CD14-positive monocyte (primary cell): ENCODE measurements at regions not wholly inside any gene's neighbourhood (a gene's known extent, or its start where the extent isn't known, plus 50 kb on each side); places are given as distances from the start of the nearest gene placed in this dataset.

Source experiments
- DNase-seq, 3 donors: peaks; one replicate each; pipeline ENCODE4 v3.0.0-alpha.2; 2011 to 2022
- H2AFZ ChIP-seq: 2 replicates; pipeline ENCODE4 v1.6.0; 2012; ENCODE audit warnings: mild to moderate bottlenecking, low read depth, low read length, inconsistent platforms; ENCODE audit not compliant: insufficient read depth, poor library complexity, severe bottlenecking
- H3K27ac ChIP-seq, 2 donors: 1 replicate in 1 of 2; 2 replicates in 1 of 2; pipeline ENCODE4 v1.5.1; 2012 to 2013; ENCODE audit warnings: low read length in 2 of 2, control low read depth in 1 of 2, inconsistent platforms in 1 of 2, low read depth in 1 of 2, mild to moderate bottlenecking in 1 of 2
- H3K27me3 ChIP-seq, 2 donors: one replicate each; pipeline versions ENCODE4 v1.6.0 to v1.6.1; 2011 to 2013; ENCODE audit warnings: low read length in 2 of 2; ENCODE audit not compliant: control insufficient read depth in 2 of 2, insufficient read depth in 2 of 2
- H3K36me3 ChIP-seq, 2 donors: replicated peaks in 1 of 2; 1 replicate in 1 of 2; 2 replicates in 1 of 2; pipeline versions ENCODE4 v1.5.1 to v1.6.1; 2012 to 2013; ENCODE audit warnings: low read length in 2 of 2, control low read depth in 1 of 2, inconsistent platforms in 1 of 2, mild to moderate bottlenecking in 1 of 2; ENCODE audit not compliant: insufficient read depth in 2 of 2, control insufficient read depth in 1 of 2
- H3K4me1 ChIP-seq, 2 donors: 1 replicate in 1 of 2; 2 replicates in 1 of 2; pipeline versions ENCODE4 v1.5.1 to v1.6.1; 2012 to 2013; ENCODE audit warnings: low read length in 2 of 2, control low read depth in 1 of 2, inconsistent platforms in 1 of 2, mild to moderate bottlenecking in 1 of 2, moderate library complexity in 1 of 2; ENCODE audit not compliant: insufficient read depth in 2 of 2, control insufficient read depth in 1 of 2
- H3K4me2 ChIP-seq: replicated peaks from 2 replicates; pipeline ENCODE3; 2012; ENCODE audit warnings: low read length, moderate library complexity, mild to moderate bottlenecking; ENCODE audit not compliant: poor library complexity, severe bottlenecking; ENCODE audit errors: extremely low read depth
- H3K4me3 ChIP-seq, 3 experiments: fragments of 200-600 bp in 1 of 3; sonication (generic) in 1 of 3; replicated peaks in 1 of 3; 1 replicate in 2 of 3; 2 replicates in 1 of 3; pipeline ENCODE4 v1.5.1; 2011 to 2013; ENCODE audit warnings: low read length in 3 of 3, mild to moderate bottlenecking in 3 of 3, control low read depth in 2 of 3, low read depth in 2 of 3, inconsistent platforms in 1 of 3, moderate library complexity in 1 of 3
- H3K79me2 ChIP-seq: 2 replicates; pipeline ENCODE4 v1.6.0; 2012; ENCODE audit warnings: mild to moderate bottlenecking, control low read depth, inconsistent platforms, low read length, moderate library complexity; ENCODE audit not compliant: insufficient read depth
- H3K9ac ChIP-seq: 2 replicates; pipeline ENCODE4 v1.6.0; 2017; ENCODE audit warnings: low read length, mild to moderate bottlenecking; ENCODE audit not compliant: insufficient read depth, poor library complexity, severe bottlenecking
- H3K9me3 ChIP-seq, 2 donors: replicated peaks in 1 of 2; 1 replicate in 1 of 2; 2 replicates in 1 of 2; pipeline versions ENCODE4 v1.5.1 to v1.6.1; 2012 to 2013; ENCODE audit warnings: low read length in 2 of 2, control low read depth in 1 of 2; ENCODE audit not compliant: control insufficient read depth in 1 of 2, insufficient read depth in 1 of 2
- H4K20me1 ChIP-seq: 2 replicates; pipeline ENCODE4 v1.6.0; 2012; ENCODE audit warnings: mild to moderate bottlenecking, low read length, control low read depth, moderate library complexity; ENCODE audit not compliant: insufficient read depth
- H3K27ac Mint-ChIP-seq, 7 donors: one replicate each; pipeline ENCODE4 v1.8.0; 2020; ENCODE audit warnings: mild to moderate bottlenecking in 7 of 7, mixed read lengths in 7 of 7, moderate library complexity in 6 of 7, inconsistent platforms in 2 of 7
- H3K27me3 Mint-ChIP-seq, 3 donors: one replicate each; pipeline ENCODE4 v1.8.0; 2021 to 2022; ENCODE audit warnings: low read depth in 3 of 3, mild to moderate bottlenecking in 3 of 3, mixed read lengths in 3 of 3, moderate library complexity in 3 of 3, inconsistent platforms in 1 of 3
- H3K36me3 Mint-ChIP-seq, 2 donors: one replicate each; pipeline ENCODE4 v1.8.0; 2020; ENCODE audit warnings: mixed read lengths in 2 of 2, inconsistent platforms in 1 of 2, mild to moderate bottlenecking in 1 of 2
- H3K4me1 Mint-ChIP-seq: one replicate; pipeline ENCODE4 v1.8.0; 2020; ENCODE audit warnings: mild to moderate bottlenecking, mixed read lengths
- H3K4me3 Mint-ChIP-seq, 2 donors: one replicate each; pipeline ENCODE4 v1.8.0; 2020; ENCODE audit warnings: mild to moderate bottlenecking in 2 of 2, mixed read lengths in 2 of 2, moderate library complexity in 1 of 2
- H3K9me3 Mint-ChIP-seq, 7 donors: one replicate each; pipeline ENCODE4 v1.8.0; 2020 to 2022; ENCODE audit warnings: mixed read lengths in 7 of 7, mild to moderate bottlenecking in 6 of 7, moderate library complexity in 6 of 7, inconsistent platforms in 2 of 7
- WGBS: methylation state at CpG from one replicate; pipeline ENCODE4 v1.1.5; 2013; ENCODE audit warnings: missing lambda C conversion rate; ENCODE audit not compliant: insufficient coverage; 5-methylcytosine and 5-hydroxymethylcytosine counted together
- intact Hi-C, 2 donors: fragments of 100-400 bp; cut with micrococcal nuclease; formaldehyde crosslinking; loops; one replicate each; pipeline versions ENCODE4 v1.15.0 to v1.15.1; 2023
- TF ChIP-seq, protein P1 (sequence below): fragments of 200-600 bp; IDR thresholded peaks from one replicate; pipeline ENCODE4 v1.8.0; 2022; ENCODE audit warnings: antibody characterized with exemption, mild to moderate bottlenecking

DNA sequence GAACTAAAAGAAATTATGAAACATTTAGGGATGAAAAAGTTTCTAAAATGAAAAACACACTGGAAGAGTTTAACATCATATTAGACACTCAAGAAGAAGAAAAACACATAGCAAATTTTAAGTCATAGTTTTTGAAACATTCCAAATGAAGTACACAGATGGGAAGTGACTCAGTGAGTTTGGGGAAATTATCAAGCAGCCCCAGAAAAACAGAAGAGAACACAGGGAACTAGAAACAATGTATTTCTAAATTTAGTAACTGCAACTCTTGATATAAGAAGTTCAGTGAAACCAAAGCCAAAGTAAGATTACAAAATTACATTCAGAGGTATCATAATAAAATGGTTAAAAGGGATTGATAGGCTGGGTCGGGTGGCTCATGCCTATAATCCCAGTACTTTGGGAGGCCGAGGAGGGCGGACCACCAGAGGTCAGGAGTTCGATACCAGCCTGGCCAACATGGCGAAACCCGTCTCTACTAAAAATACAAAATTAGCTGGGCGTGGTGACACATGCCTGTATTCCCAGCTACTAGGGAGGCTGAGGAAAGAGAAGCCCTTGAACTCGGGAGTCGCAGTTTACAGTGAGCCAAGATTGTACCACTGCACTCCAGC is 461.2 kb downstream of the KCTD8 start:
- peaks cover 2 to 10% (median 4%) of the 10 kb centered on the region in 7 donors for H3K9me3 Mint-ChIP-seq
- no peak overlapping the region for H3K27ac Mint-ChIP-seq
- Histone ChIP-seq H3K4me3 (no peak overlapping the region), H3K79me2 (no peaks in the 10 kb centered on the region), H3K36me3 (no peaks in the 10 kb centered on the region), H3K4me2 (no peak overlapping the region), H3K9me3 (peaks cover 3 to 5% of the 10 kb centered on the region in 2 donors), H2AFZ (no peak overlapping the region), H3K4me1 (no peaks in the 10 kb centered on the region), H3K27ac (no peak overlapping the region), H3K9ac (no peak overlapping the region), H4K20me1 (no peaks in the 10 kb centered on the region), H3K27me3 (no peaks in the 10 kb centered on the region)
- intact Hi-C loops = no loop called here
- H3K4me1 Mint-ChIP-seq = no peaks in the 10 kb centered on the region
- H3K27me3 Mint-ChIP-seq = peaks cover 0 to 2% (median 0%) of the 10 kb centered on the region in 3 donors
- no peaks in the 10 kb centered on the region for H3K36me3 Mint-ChIP-seq
- TF ChIP-seq, protein P1, sequence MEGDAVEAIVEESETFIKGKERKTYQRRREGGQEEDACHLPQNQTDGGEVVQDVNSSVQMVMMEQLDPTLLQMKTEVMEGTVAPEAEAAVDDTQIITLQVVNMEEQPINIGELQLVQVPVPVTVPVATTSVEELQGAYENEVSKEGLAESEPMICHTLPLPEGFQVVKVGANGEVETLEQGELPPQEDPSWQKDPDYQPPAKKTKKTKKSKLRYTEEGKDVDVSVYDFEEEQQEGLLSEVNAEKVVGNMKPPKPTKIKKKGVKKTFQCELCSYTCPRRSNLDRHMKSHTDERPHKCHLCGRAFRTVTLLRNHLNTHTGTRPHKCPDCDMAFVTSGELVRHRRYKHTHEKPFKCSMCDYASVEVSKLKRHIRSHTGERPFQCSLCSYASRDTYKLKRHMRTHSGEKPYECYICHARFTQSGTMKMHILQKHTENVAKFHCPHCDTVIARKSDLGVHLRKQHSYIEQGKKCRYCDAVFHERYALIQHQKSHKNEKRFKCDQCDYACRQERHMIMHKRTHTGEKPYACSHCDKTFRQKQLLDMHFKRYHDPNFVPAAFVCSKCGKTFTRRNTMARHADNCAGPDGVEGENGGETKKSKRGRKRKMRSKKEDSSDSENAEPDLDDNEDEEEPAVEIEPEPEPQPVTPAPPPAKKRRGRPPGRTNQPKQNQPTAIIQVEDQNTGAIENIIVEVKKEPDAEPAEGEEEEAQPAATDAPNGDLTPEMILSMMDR = no peak
- no peak overlapping the region for H3K4me3 Mint-ChIP-seq
- no peak for DNase-seq
- 96% methylated on average over 8 of the region's 9 CpGs for WGBS

DNA sequence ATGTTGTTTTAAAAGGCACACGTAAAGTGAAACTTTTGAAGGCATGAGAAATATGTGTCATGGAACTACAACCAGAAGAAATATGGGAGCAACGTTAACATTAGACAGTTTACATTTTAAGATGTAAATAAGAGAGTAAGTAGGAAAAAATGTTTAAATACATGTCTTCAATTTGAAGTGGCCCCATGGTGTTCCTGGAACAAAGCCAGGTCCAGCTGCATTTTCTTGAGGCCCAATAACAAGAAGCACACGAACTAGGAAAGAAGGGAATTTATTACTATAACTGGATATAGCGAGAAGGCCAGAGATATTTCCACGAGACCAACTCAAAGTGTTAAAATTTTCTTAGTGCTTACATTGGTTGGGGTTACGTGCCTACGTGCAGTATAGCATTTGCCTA is 458.1 kb downstream of the KCTD8 start:
- TF ChIP-seq, protein P1 = no peak
- Mint-ChIP-seq H3K9me3 (peaks cover 0 to 5% (median 0%) of the 10 kb centered on the region in 7 donors), H3K4me3 (no peak overlapping the region), H3K4me1 (no peaks in the 10 kb centered on the region), H3K27me3 (no peaks in the 10 kb centered on the region), H3K27ac (no peak overlapping the region), H3K36me3 (no peaks in the 10 kb centered on the region)
- no peaks in the 10 kb centered on the region for H3K36me3 ChIP-seq
- WGBS = 88% methylated on average over 6 of the region's 7 CpGs
- H3K4me3 ChIP-seq = no peak overlapping the region
- H3K9ac ChIP-seq = no peak overlapping the region
- H3K27me3 ChIP-seq = no peaks in the 10 kb centered on the region
- no peak overlapping the region for H3K27ac ChIP-seq
- no peak for DNase-seq
- no peaks in the 10 kb centered on the region for H3K4me1 ChIP-seq
- no peak overlapping the region for H2AFZ ChIP-seq
- H3K9me3 ChIP-seq = no peaks in the 10 kb centered on the region
- H3K4me2 ChIP-seq = no peak overlapping the region
- H3K79me2 ChIP-seq = no peaks in the 10 kb centered on the region
- no peaks in the 10 kb centered on the region for H4K20me1 ChIP-seq
- intact Hi-C loops = no loop called here
